HepG2 (cell line): ENCODE measurements at regions not wholly inside any gene's neighbourhood (a gene's known extent, or its start where the extent isn't known, plus 50 kb on each side); places are given as distances from the start of the nearest gene placed in this dataset.

Experiments
- AGO2 ChIP-seq: fragments of 200-400 bp; formaldehyde crosslinking; optimal IDR thresholded peaks from 2 replicates; pipeline ENCODE3; 2017; ENCODE audit warnings: mild to moderate bottlenecking, low read depth, low read length, moderate library complexity
- DR1 ChIP-seq: sonication (generic); formaldehyde crosslinking; IDR thresholded peaks from 2 replicates; pipeline ENCODE4 v1.8.0; 2021; ENCODE audit warnings: mild to moderate bottlenecking, missing genetic modification reagents, inconsistent platforms
- ISX ChIP-seq: sonication (generic); formaldehyde crosslinking; conservative IDR thresholded peaks from 2 replicates; pipeline ENCODE4 v1.5.0; 2020; ENCODE audit warnings: missing genetic modification reagents
- KMT2A ChIP-seq: sonication (generic); formaldehyde crosslinking; IDR thresholded peaks from 2 replicates; pipeline ENCODE4 v1.4.0; 2020; ENCODE audit warnings: missing genetic modification reagents
- MTA3 ChIP-seq: sonication (generic); formaldehyde crosslinking; IDR thresholded peaks from 2 replicates; pipeline ENCODE4 v1.4.0; 2020; ENCODE audit warnings: missing genetic modification reagents
- NCOA1 ChIP-seq: sonication (generic); formaldehyde crosslinking; IDR thresholded peaks from 2 replicates; pipeline ENCODE4 v1.9.0; 2021; ENCODE audit warnings: missing genetic modification reagents
- NFIC ChIP-seq: IDR thresholded peaks from 2 replicates; pipeline ENCODE4 v1.6.1; 2012; ENCODE audit warnings: mild to moderate bottlenecking, low read length, inconsistent platforms
- PAWR ChIP-seq: sonication (generic); formaldehyde crosslinking; IDR thresholded peaks from 2 replicates; pipeline ENCODE4 v1.4.0; 2020; ENCODE audit warnings: missing genetic modification reagents, mild to moderate bottlenecking, borderline replicate concordance
- PHF20 ChIP-seq: sonication (generic); formaldehyde crosslinking; IDR thresholded peaks from 2 replicates; pipeline ENCODE4 v1.5.0; 2020; ENCODE audit warnings: mild to moderate bottlenecking, missing genetic modification reagents
- PHF5A ChIP-seq: IDR thresholded peaks from one replicate; pipeline ENCODE4 v1.6.1; 2018; ENCODE audit warnings: low read depth, missing genetic modification reagents; ENCODE audit not compliant: unreplicated experiment
- REL ChIP-seq: sonication (generic); formaldehyde crosslinking; conservative IDR thresholded peaks from 2 replicates; pipeline ENCODE4 v1.8.0; 2022; ENCODE audit warnings: mild to moderate bottlenecking, missing genetic modification reagents, moderate library complexity
- REXO4 ChIP-seq: sonication (generic); formaldehyde crosslinking; IDR thresholded peaks from 2 replicates; pipeline ENCODE4 v1.8.0; 2022; ENCODE audit warnings: missing genetic modification reagents, mild to moderate bottlenecking, borderline replicate concordance
- SMAD1 ChIP-seq: sonication (generic); formaldehyde crosslinking; IDR thresholded peaks from 2 replicates; pipeline ENCODE4 v1.4.0; 2020; ENCODE audit warnings: missing genetic modification reagents, low read depth, mild to moderate bottlenecking, borderline replicate concordance
- SOX5 ChIP-seq: IDR thresholded peaks from 2 replicates; pipeline ENCODE4 v1.6.1; 2016; ENCODE audit warnings: borderline replicate concordance
- ZFYVE20 ChIP-seq: sonication (generic); formaldehyde crosslinking; IDR thresholded peaks from 2 replicates; pipeline ENCODE4 v1.8.0; 2023; ENCODE audit warnings: low read depth, mild to moderate bottlenecking, moderate library complexity, missing genetic modification reagents, borderline replicate concordance
- ZNF121 ChIP-seq: sonication (generic); formaldehyde crosslinking; IDR thresholded peaks from 2 replicates; pipeline ENCODE4 v1.5.0; 2020; ENCODE audit warnings: mild to moderate bottlenecking, missing genetic modification reagents
- ZNF24 ChIP-seq: fragments of 450-650 bp; IDR thresholded peaks from 2 replicates; pipeline ENCODE4 v1.6.1; 2017; ENCODE audit warnings: antibody characterized with exemption, mild to moderate bottlenecking
- ZNF530 ChIP-seq: sonication (generic); formaldehyde crosslinking; IDR thresholded peaks from 2 replicates; pipeline ENCODE4 v1.5.0; 2020; ENCODE audit warnings: low read depth, mild to moderate bottlenecking, missing genetic modification reagents
- ZNF589 ChIP-seq: sonication (generic); formaldehyde crosslinking; conservative IDR thresholded peaks from 2 replicates; pipeline ENCODE4 v1.8.0; 2022; ENCODE audit warnings: mild to moderate bottlenecking, moderate library complexity, missing genetic modification reagents
- ZNF883 ChIP-seq: sonication (generic); formaldehyde crosslinking; IDR thresholded peaks from 2 replicates; pipeline ENCODE4 v1.5.1; 2020; ENCODE audit warnings: mild to moderate bottlenecking, missing genetic modification reagents; ENCODE audit errors: not compliant biosample characterization
- ZSCAN30 ChIP-seq: sonication (generic); formaldehyde crosslinking; IDR thresholded peaks from 2 replicates; pipeline ENCODE4 v1.5.0; 2020; ENCODE audit warnings: mild to moderate bottlenecking, missing genetic modification reagents
- ZSCAN9 ChIP-seq: IDR thresholded peaks from 2 replicates; pipeline ENCODE4 v1.6.1; 2016; ENCODE audit warnings: borderline replicate concordance
- TF ChIP-seq, protein P1 (sequence below): sonication (generic); formaldehyde crosslinking; IDR thresholded peaks from 2 replicates; pipeline ENCODE4 v1.4.0; 2020; ENCODE audit warnings: missing genetic modification reagents, borderline replicate concordance
- TF ChIP-seq, protein P2 (sequence below): sonication (generic); formaldehyde crosslinking; IDR thresholded peaks from 2 replicates; pipeline ENCODE4 v1.4.0; 2020; ENCODE audit warnings: mild to moderate bottlenecking, missing genetic modification reagents
- TF ChIP-seq, protein P3 (sequence below): sonication (generic); formaldehyde crosslinking; IDR thresholded peaks from 2 replicates; pipeline ENCODE4 v1.5.1; 2020; ENCODE audit warnings: missing genetic modification reagents, mild to moderate bottlenecking, borderline replicate concordance

DNA sequence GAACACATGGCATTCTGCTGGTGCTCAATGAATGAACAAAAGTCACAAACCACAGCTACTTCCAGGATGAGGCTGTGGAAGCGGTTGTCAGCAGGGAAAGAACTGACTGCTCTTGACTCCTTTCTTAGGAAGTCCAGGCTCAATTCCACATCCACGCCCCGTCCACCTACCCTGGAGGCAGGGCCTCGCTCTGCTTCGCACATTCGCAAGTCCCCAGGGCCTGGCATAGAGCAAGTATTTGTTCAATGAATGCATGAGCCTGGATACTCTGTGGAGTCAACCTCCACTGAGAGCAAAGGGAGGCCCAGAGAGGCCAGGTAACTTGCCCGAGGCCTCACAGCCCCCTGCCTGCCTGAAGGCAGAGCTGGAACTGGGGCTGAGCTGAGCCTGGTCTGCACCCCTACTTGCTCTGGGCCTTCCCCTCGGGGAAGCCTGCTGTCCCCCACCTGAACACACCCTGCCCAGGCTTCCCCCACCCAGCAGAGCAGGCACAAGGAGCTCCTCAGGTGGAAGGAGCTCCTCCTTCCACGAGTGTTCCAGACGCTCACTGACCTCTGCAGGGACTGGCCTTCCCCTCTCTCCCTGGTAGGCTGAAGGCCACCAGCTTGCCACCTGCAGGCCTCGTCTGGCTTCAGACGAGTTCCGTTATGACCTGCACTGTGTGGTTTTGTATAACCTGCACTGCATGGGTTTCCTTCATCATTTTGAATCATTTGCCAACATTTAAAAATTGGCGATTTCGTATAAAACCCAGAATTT is 119.3 kb upstream of the PTPN1 start (continued):
- no peak for TF ChIP-seq ZNF24
- TF ChIP-seq REXO4 (CRISPR knock-in tag), result no peak
- no peak for TF ChIP-seq NCOA1 (CRISPR knock-in tag)
- TF ChIP-seq DR1 (CRISPR knock-in tag), result no peak
- TF ChIP-seq, protein P1, sequence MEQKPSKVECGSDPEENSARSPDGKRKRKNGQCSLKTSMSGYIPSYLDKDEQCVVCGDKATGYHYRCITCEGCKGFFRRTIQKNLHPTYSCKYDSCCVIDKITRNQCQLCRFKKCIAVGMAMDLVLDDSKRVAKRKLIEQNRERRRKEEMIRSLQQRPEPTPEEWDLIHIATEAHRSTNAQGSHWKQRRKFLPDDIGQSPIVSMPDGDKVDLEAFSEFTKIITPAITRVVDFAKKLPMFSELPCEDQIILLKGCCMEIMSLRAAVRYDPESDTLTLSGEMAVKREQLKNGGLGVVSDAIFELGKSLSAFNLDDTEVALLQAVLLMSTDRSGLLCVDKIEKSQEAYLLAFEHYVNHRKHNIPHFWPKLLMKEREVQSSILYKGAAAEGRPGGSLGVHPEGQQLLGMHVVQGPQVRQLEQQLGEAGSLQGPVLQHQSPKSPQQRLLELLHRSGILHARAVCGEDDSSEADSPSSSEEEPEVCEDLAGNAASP (CRISPR knock-in tag), result no peak
- no peak for TF ChIP-seq ZNF121 (CRISPR knock-in tag)
- no peak for TF ChIP-seq ZSCAN30 (CRISPR knock-in tag)
- TF ChIP-seq, protein P2, sequence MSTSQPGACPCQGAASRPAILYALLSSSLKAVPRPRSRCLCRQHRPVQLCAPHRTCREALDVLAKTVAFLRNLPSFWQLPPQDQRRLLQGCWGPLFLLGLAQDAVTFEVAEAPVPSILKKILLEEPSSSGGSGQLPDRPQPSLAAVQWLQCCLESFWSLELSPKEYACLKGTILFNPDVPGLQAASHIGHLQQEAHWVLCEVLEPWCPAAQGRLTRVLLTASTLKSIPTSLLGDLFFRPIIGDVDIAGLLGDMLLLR (CRISPR knock-in tag), result peak; percentile 20; the same call in 1 of the 2 replicates
- no peak; the same call in 1 of the 2 replicates for TF ChIP-seq ZNF589 (CRISPR knock-in tag)
- TF ChIP-seq KMT2A (CRISPR knock-in tag), result no peak
- TF ChIP-seq REL (CRISPR knock-in tag), result no peak
- TF ChIP-seq PHF5A, result no peak
- TF ChIP-seq, protein P3, sequence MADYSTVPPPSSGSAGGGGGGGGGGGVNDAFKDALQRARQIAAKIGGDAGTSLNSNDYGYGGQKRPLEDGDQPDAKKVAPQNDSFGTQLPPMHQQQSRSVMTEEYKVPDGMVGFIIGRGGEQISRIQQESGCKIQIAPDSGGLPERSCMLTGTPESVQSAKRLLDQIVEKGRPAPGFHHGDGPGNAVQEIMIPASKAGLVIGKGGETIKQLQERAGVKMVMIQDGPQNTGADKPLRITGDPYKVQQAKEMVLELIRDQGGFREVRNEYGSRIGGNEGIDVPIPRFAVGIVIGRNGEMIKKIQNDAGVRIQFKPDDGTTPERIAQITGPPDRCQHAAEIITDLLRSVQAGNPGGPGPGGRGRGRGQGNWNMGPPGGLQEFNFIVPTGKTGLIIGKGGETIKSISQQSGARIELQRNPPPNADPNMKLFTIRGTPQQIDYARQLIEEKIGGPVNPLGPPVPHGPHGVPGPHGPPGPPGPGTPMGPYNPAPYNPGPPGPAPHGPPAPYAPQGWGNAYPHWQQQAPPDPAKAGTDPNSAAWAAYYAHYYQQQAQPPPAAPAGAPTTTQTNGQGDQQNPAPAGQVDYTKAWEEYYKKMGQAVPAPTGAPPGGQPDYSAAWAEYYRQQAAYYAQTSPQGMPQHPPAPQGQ (CRISPR knock-in tag), result no peak
- TF ChIP-seq AGO2, result no peak
- no peak for TF ChIP-seq ZFYVE20
- TF ChIP-seq ZSCAN9 (CRISPR knock-in tag), result no peak
- 0 out of 2 replicates have a peak, but pooled peaks have one; percentile 20 for TF ChIP-seq ISX (CRISPR knock-in tag)
- no peak for TF ChIP-seq SMAD1 (CRISPR knock-in tag)
- TF ChIP-seq SOX5 (CRISPR knock-in tag), result no peak
- no peak for TF ChIP-seq ZNF883 (CRISPR knock-in tag)
- TF ChIP-seq PAWR, result no peak
- no peak for TF ChIP-seq MTA3
- no peak; the same call in 1 of the 2 replicates for TF ChIP-seq ZNF530 (CRISPR knock-in tag)
- no peak for TF ChIP-seq NFIC
- peak; percentile 39; the same call in 1 of the 2 replicates for TF ChIP-seq PHF20
